Heart right ventricle (tissue), 16 donors: ENCODE measurements at regions not wholly inside any gene's neighbourhood (a gene's known extent, or its start where the extent isn't known, plus 50 kb on each side); places are given as distances from the start of the nearest gene placed in this dataset.

Experiments
- ATAC-seq, 8 donors: fragments of 200-7000 bp; cut with Tn5 transposase; one replicate each; pipeline ENCODE4 v1.9.1; 2020; ENCODE audit warnings: mild to moderate bottlenecking in 8 of 8, moderate library complexity in 8 of 8, moderate number of reproducible peaks in 1 of 8
- DNase-seq, 2 donors: peaks; one replicate each; pipeline ENCODE4 v3.0.0-alpha.2; 2020
- H3K27ac ChIP-seq, 10 donors: fragments of 200-600 bp; sonication (generic) in 2 of 10; one replicate each; pipeline versions ENCODE4 v1.5.0 to v1.8.0; 2020 to 2022; ENCODE audit warnings: mild to moderate bottlenecking in 3 of 10
- H3K27me3 ChIP-seq, 7 donors: fragments of 200-600 bp; one replicate each; pipeline ENCODE4 v1.8.0; 2021 to 2022; ENCODE audit warnings: mild to moderate bottlenecking in 2 of 7
- H3K36me3 ChIP-seq, 9 donors: fragments of 200-600 bp; sonication (generic) in 1 of 9; one replicate each; pipeline versions ENCODE4 v1.5.0 to v1.8.0; 2020 to 2022; ENCODE audit warnings: mild to moderate bottlenecking in 2 of 9
- H3K4me1 ChIP-seq, 9 donors: fragments of 200-600 bp; sonication (generic) in 1 of 9; one replicate each; pipeline versions ENCODE4 v1.5.0 to v1.8.0; 2020 to 2022; ENCODE audit warnings: mild to moderate bottlenecking in 4 of 9
- H3K4me3 ChIP-seq, 10 donors: fragments of 200-600 bp; sonication (generic) in 2 of 10; one replicate each; pipeline versions ENCODE4 v1.5.0 to v1.8.0; 2020 to 2022; ENCODE audit warnings: mild to moderate bottlenecking in 7 of 10, moderate library complexity in 2 of 10
- H3K9me3 ChIP-seq, 11 donors: fragments of 200-600 bp in 10 of 11; sonication (generic) in 2 of 11; one replicate each; pipeline versions ENCODE4 v1.5.0 to v1.8.0; 2013 to 2022; ENCODE audit warnings: mild to moderate bottlenecking in 2 of 11, control low read depth in 1 of 11, moderate library complexity in 1 of 11
- CTCF ChIP-seq, 9 donors: fragments of 200-600 bp; sonication (generic) in 2 of 9; IDR thresholded peaks; one replicate each; pipeline versions ENCODE4 v1.5.0 to v1.8.0; 2021 to 2022; ENCODE audit warnings: antibody characterized with exemption in 9 of 9, mild to moderate bottlenecking in 5 of 9, moderate library complexity in 1 of 9
- WGBS, 2 donors: extraction: QIAGEN DNeasy Blood & Tissue Kit; methylation state at CpG; one replicate each; pipeline ENCODE4 v1.1.7; 2013; ENCODE audit warnings: inconsistent platforms in 1 of 2; 5-methylcytosine and 5-hydroxymethylcytosine counted together
- intact Hi-C, 10 donors: fragments of 100-400 bp; cut with DNase I; formaldehyde crosslinking; loops; one replicate each; pipeline versions ENCODE4 v1.11.1 to v1.14.2; 2022
- donor health status: Arrhythmogenic right ventricular cardiomyopathy.
- donor health status: ischemic (EF 13 %, LVEDD 7.1; RV severe dilation, severe dysfunction).
- donor health status: healthy with polysubstance abuse.
- donor health status: DM: no; HTN: yes; CAD: no.
- donor health status: DM: no; HTN: no; CAD: no.
- donor health status: ischemic (EF 25% LVEDD 6.9; RV normal size, moderate dysfunction).
- donor health status: ischemic (EF 25% LVEDD 5.7; RV mildly dilated, moderate dysfunction).
- donor health status: healthy.
- donor health status: DM: yes; HTN: yes; CAD: no.
- donor health status: Ischemic cardiomyopathy.
- donor health status: ischemic (EF 35%, LVEDD 5.7; RV mildly dilated, moderate dysfunction).
- donor health status: nonischemic (EF 11% LVEDD 7.7; RV severe dilation, severe dysfunction).
- donor health status: DM: yes; HTN: yes; CAD: no.
- donor health status: PGD.
- donor health status: ischemic (EF 29% LVEDD 5.4; RV normal size, mild dysfunction).
- donor health status: nonischemic (EF 23%, LVEDD 6.1; RV moderate dilation, normal function).

- no peak overlapping the region for H3K27ac ChIP-seq
- no peak overlapping the region for H3K4me3 ChIP-seq
- no peak for ATAC-seq
- no peaks in the 10 kb centered on the region for H3K36me3 ChIP-seq
- no peak for DNase-seq
- no peaks in the 10 kb centered on the region for H3K4me1 ChIP-seq
- TF ChIP-seq CTCF (IDR thresholded peaks at IDR 0.05): no peak
- H3K9me3 ChIP-seq: no peaks in the 10 kb centered on the region
- intact Hi-C loops: no loop called here
- no peaks in the 10 kb centered on the region for H3K27me3 ChIP-seq
- 19 to 35% methylated on average over 1 of the region's 1 CpG for whole genome bisulfite sequencing, 2 donors
Measured at GRCh38 chrY:8622156-8622555, 715.1 kb upstream of the TSPY4 start.

DNA sequence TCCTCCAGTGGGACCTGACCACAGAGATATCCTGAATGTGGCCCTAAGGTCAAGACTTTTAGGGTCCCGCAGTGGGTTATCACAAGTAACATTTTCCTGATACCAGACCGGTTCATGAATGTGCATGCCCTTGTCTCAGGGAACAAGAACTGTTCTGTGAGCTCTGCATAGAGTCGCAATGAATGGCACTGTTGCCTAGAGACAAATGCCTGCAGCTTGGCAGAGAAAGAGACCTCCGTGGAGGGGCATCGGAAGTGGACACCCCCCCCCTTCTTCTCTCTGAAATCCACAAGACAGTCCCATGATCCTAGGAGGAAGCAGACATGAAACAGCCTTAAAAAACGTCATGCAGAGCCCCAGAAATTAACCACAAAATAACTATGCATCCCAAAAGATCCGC is 714.4 kb upstream of the TSPY4 start:
- no peak for TF ChIP-seq CTCF (IDR thresholded peaks at IDR 0.05)
- Histone ChIP-seq H3K36me3 (no peaks in the 10 kb centered on the region), H3K27ac (no peak overlapping the region), H3K4me1 (no peaks in the 10 kb centered on the region), H3K9me3 (no peaks in the 10 kb centered on the region), H3K4me3 (no peak overlapping the region), H3K27me3 (no peaks in the 10 kb centered on the region)
- intact Hi-C loops: no loop called here
- WGBS, 2 donors: 59 to 63% methylated on average over 7 of the region's 7 CpGs
- no peak for DNase-seq
- no peak for ATAC-seq

- WGBS, 2 donors: 44 to 64% methylated on average over 2 of the region's 2 CpGs
- no peak overlapping the region for H3K27ac ChIP-seq
- no peak for ATAC-seq
- DNase-seq: no peak
- no peaks in the 10 kb centered on the region for H3K27me3 ChIP-seq
- no peak overlapping the region for H3K4me3 ChIP-seq
- no peaks in the 10 kb centered on the region for H3K4me1 ChIP-seq
- H3K9me3 ChIP-seq: no peaks in the 10 kb centered on the region
- intact Hi-C loops: no loop called here
- H3K36me3 ChIP-seq: no peaks in the 10 kb centered on the region
- TF ChIP-seq CTCF (IDR thresholded peaks at IDR 0.05): no peak
Measured at GRCh38 chrY:8629636-8630035, 707.6 kb upstream of the TSPY4 start.

DNA sequence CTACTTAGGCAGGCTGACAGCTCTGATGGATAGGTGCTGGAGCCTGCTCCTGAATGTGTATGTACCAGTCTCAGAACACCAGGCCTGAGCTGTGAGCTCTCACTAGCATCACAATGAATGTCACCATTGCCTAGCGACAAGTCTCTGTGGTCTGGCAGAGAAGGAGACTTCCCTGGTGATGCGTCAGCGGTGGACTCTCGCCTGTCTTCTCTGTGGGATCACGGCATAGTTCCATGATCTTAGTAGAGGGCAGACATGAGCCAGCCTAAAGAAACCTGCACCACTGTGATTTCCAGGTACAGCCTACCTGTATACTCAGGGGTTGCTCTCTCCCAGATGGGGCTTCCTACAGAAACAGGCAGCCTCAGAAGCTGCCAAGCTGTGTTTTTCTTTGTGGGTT is 699.2 kb upstream of the TSPY4 start:
- WGBS, 2 donors: 84 to 87% methylated on average over 5 of the region's 5 CpGs

More for the DNA sequence above, 699.2 kb upstream of the TSPY4 start:
- no peak for DNase-seq
- H3K36me3 ChIP-seq: no peaks in the 10 kb centered on the region
- no peak overlapping the region for H3K4me3 ChIP-seq
- no peak for ATAC-seq
- intact Hi-C loops: no loop called here
- H3K27me3 ChIP-seq: no peaks in the 10 kb centered on the region
- H3K4me1 ChIP-seq: no peaks in the 10 kb centered on the region
- no peak overlapping the region for H3K27ac ChIP-seq
- no peaks in the 10 kb centered on the region for H3K9me3 ChIP-seq
- TF ChIP-seq CTCF (IDR thresholded peaks at IDR 0.05): no peak
